ENCODE measurements at regions not wholly inside any gene's neighbourhood (a gene's known extent, or its start where the extent isn't known, plus 50 kb on each side); places are given as distances from the start of the nearest gene placed in this dataset.

- no peak for TF ChIP-seq CTCF (IDR thresholded peaks at IDR 0.05; ENCODE audit: unreplicated experiment)
- H3K4me3 Mint-ChIP-seq (ENCODE audit: low read depth, unreplicated experiment) = no peak overlapping the region
- no TSS peak for BruUV-seq (replicated peaks)
- intact Hi-C loops (cut with micrococcal nuclease; ENCODE audit: unreplicated experiment) = no loop called here
- H3K9me3 Mint-ChIP-seq (ENCODE audit: low read depth, unreplicated experiment) = no peaks in the 10 kb centered on the region
- no peaks in the 10 kb centered on the region for H3K27me3 Mint-ChIP-seq (ENCODE audit: unreplicated experiment)
- DNase-seq = no peak
- no peaks in the 10 kb centered on the region for H3K36me3 Mint-ChIP-seq (ENCODE audit: insufficient read depth, unreplicated experiment)
- CTCF ChIA-PET = no interaction called here
- H3K27ac Mint-ChIP-seq (ENCODE audit: unreplicated experiment) = no peak overlapping the region
- peaks cover 21% of the 10 kb centered on the region for H3K4me1 Mint-ChIP-seq (ENCODE audit: low read depth, unreplicated experiment)
Observed at GRCh38 chr3:170764017-170764416, 106.0 kb downstream of the RPL22L1 start.

GRCh38 chr3:170762064-170762463, 107.9 kb downstream of the RPL22L1 start:
- intact Hi-C loops (cut with micrococcal nuclease; ENCODE audit: unreplicated experiment) = no loop called here
- H3K9me3 Mint-ChIP-seq (ENCODE audit: low read depth, unreplicated experiment) = no peaks in the 10 kb centered on the region
- BruUV-seq (replicated peaks) = no TSS peak
- no peaks in the 10 kb centered on the region for H3K36me3 Mint-ChIP-seq (ENCODE audit: insufficient read depth, unreplicated experiment)
- CTCF ChIA-PET = no interaction called here
- H3K27ac Mint-ChIP-seq (ENCODE audit: unreplicated experiment) = no peak overlapping the region
- peaks cover 21% of the 10 kb centered on the region for H3K4me1 Mint-ChIP-seq (ENCODE audit: low read depth, unreplicated experiment)
- no peak overlapping the region for H3K4me3 Mint-ChIP-seq (ENCODE audit: low read depth, unreplicated experiment)
- TF ChIP-seq CTCF (IDR thresholded peaks at IDR 0.05; ENCODE audit: unreplicated experiment) = no peak
- H3K27me3 Mint-ChIP-seq (ENCODE audit: unreplicated experiment) = no peaks in the 10 kb centered on the region
- DNase-seq = no peak

- Mint-ChIP-seq H3K36me3 (ENCODE audit: insufficient read depth, unreplicated experiment) (no peaks in the 10 kb centered on the region), H3K9me3 (ENCODE audit: low read depth, unreplicated experiment) (no peaks in the 10 kb centered on the region), H3K4me3 (ENCODE audit: low read depth, unreplicated experiment) (no peak overlapping the region), H3K4me1 (ENCODE audit: low read depth, unreplicated experiment) (peaks cover 21% of the 10 kb centered on the region), H3K27ac (ENCODE audit: unreplicated experiment) (no peak overlapping the region), H3K27me3 (ENCODE audit: unreplicated experiment) (no peaks in the 10 kb centered on the region)
- no peak for DNase-seq
- no TSS peak for BruUV-seq (replicated peaks)
- intact Hi-C loops (cut with micrococcal nuclease; ENCODE audit: unreplicated experiment) = no loop called here
- TF ChIP-seq CTCF (IDR thresholded peaks at IDR 0.05; ENCODE audit: unreplicated experiment) = no peak
- CTCF ChIA-PET = interaction anchor here (1.6 kb wide), 1 partner anchor 347 kb away, joined by 3 read pairs; no protein-coding TSS in a partner anchor
Observed at GRCh38 chr3:170761103-170761502, 108.9 kb downstream of the RPL22L1 start.

GRCh38 chr3:170760174-170760526, 109.8 kb downstream of the RPL22L1 start:
- no peak overlapping the region for H3K4me3 Mint-ChIP-seq (ENCODE audit: low read depth, unreplicated experiment)
- CTCF ChIA-PET = interaction anchor here (1.2 to 1.6 kb wide), 2 partner anchors 8 to 346 kb away, joined by 3 read pairs; no protein-coding TSS in a partner anchor
- BruUV-seq (replicated peaks) = no TSS peak
- H3K9me3 Mint-ChIP-seq (ENCODE audit: low read depth, unreplicated experiment) = no peaks in the 10 kb centered on the region
- H3K36me3 Mint-ChIP-seq (ENCODE audit: insufficient read depth, unreplicated experiment) = no peaks in the 10 kb centered on the region
- H3K4me1 Mint-ChIP-seq (ENCODE audit: low read depth, unreplicated experiment) = peaks cover 21% of the 10 kb centered on the region
- no peak for TF ChIP-seq CTCF (IDR thresholded peaks at IDR 0.05; ENCODE audit: unreplicated experiment)
- H3K27me3 Mint-ChIP-seq (ENCODE audit: unreplicated experiment) = no peaks in the 10 kb centered on the region
- no peak for DNase-seq
- intact Hi-C loops (cut with micrococcal nuclease; ENCODE audit: unreplicated experiment) = no loop called here
- H3K27ac Mint-ChIP-seq (ENCODE audit: unreplicated experiment) = no peak overlapping the region

Measured in Calu3 (cell line).